ENCODE measurements at regions not wholly inside any gene's neighbourhood (a gene's known extent, or its start where the extent isn't known, plus 50 kb on each side); places are given as distances from the start of the nearest gene placed in this dataset.

GRCh38 chr18:43405097-43405496 is 127.8 kb upstream of the SYT4 start:
- peaks cover 4% of the 10 kb centered on the region for H3K36me3 Mint-ChIP-seq (ENCODE audit: insufficient read depth, unreplicated experiment)
- DNase-seq (ENCODE audit: unreplicated experiment), result peak; percentile 43
- H3K4me1 Mint-ChIP-seq (ENCODE audit: insufficient read depth, unreplicated experiment), result peaks cover 12% of the 10 kb centered on the region
- TF ChIP-seq CTCF (IDR thresholded peaks at IDR 0.05; ENCODE audit: unreplicated experiment), result no peak
- no peak overlapping the region for H3K4me3 Mint-ChIP-seq (ENCODE audit: unreplicated experiment)
- H3K9me3 Mint-ChIP-seq (ENCODE audit: unreplicated experiment), result no peaks in the 10 kb centered on the region
- H3K27me3 Mint-ChIP-seq (ENCODE audit: insufficient read depth, unreplicated experiment), result no peaks in the 10 kb centered on the region
- H3K27ac Mint-ChIP-seq (ENCODE audit: low read depth, unreplicated experiment), result peak overlapping the region; percentile 20
- ChIA-PET CTCF (interaction anchor here (0.9 to 2.4 kb wide), 6 partner anchors 8 to 1291 kb away, joined by 3 to 6 read pairs (median 3); no protein-coding TSS in a partner anchor), POLR2A (interaction anchor here (0.8 kb wide), 1 partner anchor 57 kb away, joined by 3 read pairs; no protein-coding TSS in a partner anchor)
- intact Hi-C loops (cut with micrococcal nuclease), result no loop called here
- no TSS peak for BruUV-seq (replicated peaks)

- CTCF ChIA-PET, result interaction anchor here (0.7 kb wide), 1 partner anchor 150 kb away, joined by 4 read pairs; no protein-coding TSS in a partner anchor
- no peak for TF ChIP-seq CTCF (IDR thresholded peaks at IDR 0.05; ENCODE audit: unreplicated experiment)
- Mint-ChIP-seq H3K27me3 (ENCODE audit: insufficient read depth, unreplicated experiment) (peaks cover 41% of the 10 kb centered on the region), H3K4me1 (ENCODE audit: insufficient read depth, unreplicated experiment) (no peaks in the 10 kb centered on the region), H3K36me3 (ENCODE audit: insufficient read depth, unreplicated experiment) (no peaks in the 10 kb centered on the region), H3K9me3 (ENCODE audit: unreplicated experiment) (no peaks in the 10 kb centered on the region), H3K27ac (ENCODE audit: low read depth, unreplicated experiment) (no peak overlapping the region), H3K4me3 (ENCODE audit: unreplicated experiment) (no peak overlapping the region)
- DNase-seq (ENCODE audit: unreplicated experiment), result no peak
- no TSS peak for BruUV-seq (replicated peaks)
- POLR2A ChIA-PET, result interaction anchor here (0.9 kb wide), 1 partner anchor 8 kb away, joined by 3 read pairs; no protein-coding TSS in a partner anchor
- intact Hi-C loops (cut with micrococcal nuclease), result no loop called here
These were observed 136.7 kb upstream of the SYT4 start for GRCh38 chr18:43414006-43414405.

- Mint-ChIP-seq H3K27me3 (ENCODE audit: insufficient read depth, unreplicated experiment) (peaks cover 43% of the 10 kb centered on the region), H3K4me3 (ENCODE audit: unreplicated experiment) (no peak overlapping the region), H3K9me3 (ENCODE audit: unreplicated experiment) (no peaks in the 10 kb centered on the region), H3K36me3 (ENCODE audit: insufficient read depth, unreplicated experiment) (no peaks in the 10 kb centered on the region), H3K4me1 (ENCODE audit: insufficient read depth, unreplicated experiment) (no peaks in the 10 kb centered on the region), H3K27ac (ENCODE audit: low read depth, unreplicated experiment) (no peak overlapping the region)
- no peak for TF ChIP-seq CTCF (IDR thresholded peaks at IDR 0.05; ENCODE audit: unreplicated experiment)
- CTCF ChIA-PET, result interaction anchor here (0.6 to 1.8 kb wide), 5 partner anchors 10 to 355 kb away, joined by 3 to 6 read pairs (median 3); no protein-coding TSS in a partner anchor
- intact Hi-C loops (cut with micrococcal nuclease), result loop anchor here (5.0 to 10.0 kb wide), 2 partner anchors 55 to 142 kb away; no protein-coding TSS in a partner anchor
- POLR2A ChIA-PET, result no interaction called here
- no TSS peak for BruUV-seq (replicated peaks)
- no peak for DNase-seq (ENCODE audit: unreplicated experiment)
These were observed 142.8 kb upstream of the SYT4 start for GRCh38 chr18:43420091-43420490.

GRCh38 chr18:43420950-43421349 is 143.7 kb upstream of the SYT4 start:
- Mint-ChIP-seq H3K27me3 (ENCODE audit: insufficient read depth, unreplicated experiment) (peaks cover 43% of the 10 kb centered on the region), H3K27ac (ENCODE audit: low read depth, unreplicated experiment) (no peak overlapping the region), H3K9me3 (ENCODE audit: unreplicated experiment) (no peaks in the 10 kb centered on the region), H3K4me3 (ENCODE audit: unreplicated experiment) (no peak overlapping the region), H3K36me3 (ENCODE audit: insufficient read depth, unreplicated experiment) (no peaks in the 10 kb centered on the region), H3K4me1 (ENCODE audit: insufficient read depth, unreplicated experiment) (no peaks in the 10 kb centered on the region)
- ChIA-PET POLR2A (no interaction called here), CTCF (interaction anchor here (0.6 to 1.8 kb wide), 7 partner anchors 10 to 1268 kb away, joined by 3 to 6 read pairs (median 3); no protein-coding TSS in a partner anchor)
- no TSS peak for BruUV-seq (replicated peaks)
- intact Hi-C loops (cut with micrococcal nuclease), result loop anchor here (5.0 to 10.0 kb wide), 2 partner anchors 56 to 141 kb away; no protein-coding TSS in a partner anchor
- peak; percentile 10 for DNase-seq (ENCODE audit: unreplicated experiment)
- TF ChIP-seq CTCF (IDR thresholded peaks at IDR 0.05; ENCODE audit: unreplicated experiment), result peak; percentile 30
